Right lobe of liver (tissue), 6 donors: ENCODE measurements at regions not wholly inside any gene's neighbourhood (a gene's known extent, or its start where the extent isn't known, plus 50 kb on each side); places are given as distances from the start of the nearest gene placed in this dataset.

Source experiments
- ATAC-seq, 4 donors: fragments of 200-7000 bp; cut with Tn5 transposase; one replicate each; pipeline ENCODE4 v1.9.1; 2020; ENCODE audit warnings: mild to moderate bottlenecking in 4 of 4, moderate library complexity in 4 of 4
- DNase-seq, 3 donors: peaks; one replicate each; pipeline ENCODE4 v3.0.0-alpha.2; 2020
- H3K27ac ChIP-seq, 3 donors: fragments of 200-600 bp; one replicate each; pipeline ENCODE4 v1.8.0; 2022
- H3K27me3 ChIP-seq, 2 donors: fragments of 200-600 bp; one replicate each; pipeline ENCODE4 v1.8.0; 2022
- H3K36me3 ChIP-seq, 4 donors: fragments of 200-600 bp; sonication (generic) in 1 of 4; one replicate each; pipeline versions ENCODE4 v1.5.1 to v1.8.0; 2017 to 2022; ENCODE audit warnings: control low read depth in 1 of 4
- H3K4me1 ChIP-seq, 4 donors: fragments of 200-600 bp; sonication (generic) in 1 of 4; one replicate each; pipeline versions ENCODE4 v1.5.1 to v1.8.0; 2017 to 2022; ENCODE audit warnings: control low read depth in 1 of 4
- H3K4me3 ChIP-seq, 3 donors: fragments of 200-600 bp; one replicate each; pipeline ENCODE4 v1.8.0; 2022
- H3K9me3 ChIP-seq, 4 donors: fragments of 200-600 bp; sonication (generic) in 1 of 4; one replicate each; pipeline versions ENCODE4 v1.5.1 to v1.8.0; 2017 to 2022; ENCODE audit warnings: control low read depth in 1 of 4
- POLR2A ChIP-seq: fragments of 450-650 bp; IDR thresholded peaks from one replicate; pipeline ENCODE4 v1.6.1; 2017; ENCODE audit warnings: antibody characterized with exemption, mild to moderate bottlenecking
- WGBS: methylation state at CpG from one replicate; pipeline ENCODE4 v1.1.6; 2018; ENCODE audit warnings: low coverage, low lambda C conversion rate; ENCODE audit not compliant: insufficient coverage; ENCODE audit errors: missing lambda C conversion rate; 5-methylcytosine and 5-hydroxymethylcytosine counted together
- intact Hi-C, 2 donors: fragments of 100-400 bp; cut with DNase I; formaldehyde crosslinking; loops; one replicate each; pipeline versions ENCODE4 v1.11.2 to v1.14.1; 2022
- TF ChIP-seq, protein P1 (sequence below), 4 donors: fragments of 200-600 bp in 3 of 4; fragments of 450-650 bp in 1 of 4; IDR thresholded peaks; one replicate each; pipeline versions ENCODE4 v1.5.1 to v1.8.0; 2016 to 2022; ENCODE audit warnings: antibody characterized with exemption in 4 of 4, mild to moderate bottlenecking in 2 of 4
- donor health status: DM: no; HTN: yes; CAD: no.
- donor health status: DM: no; HTN: no; CAD: no.
- donor health status: DM: no; HTN: no; CAD: no.
- donor health status: DM: no; HTN: yes; CAD: no.
- donor health status: DM: no; HTN: yes; CAD: no.

DNA sequence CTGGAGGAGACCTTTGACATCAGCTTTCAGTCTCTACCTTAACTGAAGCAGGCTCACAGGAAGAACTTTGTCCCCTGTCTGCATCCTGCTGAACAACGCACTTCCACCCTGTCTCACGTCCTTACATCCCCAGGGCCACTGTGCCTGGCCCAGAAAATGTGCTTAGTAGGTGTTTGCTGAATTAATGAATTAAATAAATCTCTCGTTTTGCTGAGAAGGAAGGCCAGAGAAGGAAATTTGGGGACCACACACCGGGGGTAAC is 54.3 kb upstream of the CREB3L1 start:
- no peak overlapping the region for H3K4me3 ChIP-seq
- WGBS: 53% methylated on average over 4 of the region's 4 CpGs
- peak in 1 of 4 donors; percentile 26 for ATAC-seq
- H3K9me3 ChIP-seq: no peaks in the 10 kb centered on the region
- H3K27ac ChIP-seq: no peak overlapping the region
- TF ChIP-seq POLR2A: no peak
- TF ChIP-seq, protein P1, sequence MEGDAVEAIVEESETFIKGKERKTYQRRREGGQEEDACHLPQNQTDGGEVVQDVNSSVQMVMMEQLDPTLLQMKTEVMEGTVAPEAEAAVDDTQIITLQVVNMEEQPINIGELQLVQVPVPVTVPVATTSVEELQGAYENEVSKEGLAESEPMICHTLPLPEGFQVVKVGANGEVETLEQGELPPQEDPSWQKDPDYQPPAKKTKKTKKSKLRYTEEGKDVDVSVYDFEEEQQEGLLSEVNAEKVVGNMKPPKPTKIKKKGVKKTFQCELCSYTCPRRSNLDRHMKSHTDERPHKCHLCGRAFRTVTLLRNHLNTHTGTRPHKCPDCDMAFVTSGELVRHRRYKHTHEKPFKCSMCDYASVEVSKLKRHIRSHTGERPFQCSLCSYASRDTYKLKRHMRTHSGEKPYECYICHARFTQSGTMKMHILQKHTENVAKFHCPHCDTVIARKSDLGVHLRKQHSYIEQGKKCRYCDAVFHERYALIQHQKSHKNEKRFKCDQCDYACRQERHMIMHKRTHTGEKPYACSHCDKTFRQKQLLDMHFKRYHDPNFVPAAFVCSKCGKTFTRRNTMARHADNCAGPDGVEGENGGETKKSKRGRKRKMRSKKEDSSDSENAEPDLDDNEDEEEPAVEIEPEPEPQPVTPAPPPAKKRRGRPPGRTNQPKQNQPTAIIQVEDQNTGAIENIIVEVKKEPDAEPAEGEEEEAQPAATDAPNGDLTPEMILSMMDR (IDR thresholded peaks at IDR 0.05): no peak
- H3K27me3 ChIP-seq: no peaks in the 10 kb centered on the region
- H3K36me3 ChIP-seq: no peaks in the 10 kb centered on the region
- H3K4me1 ChIP-seq: no peaks in the 10 kb centered on the region
- no peak for DNase-seq
- intact Hi-C loops: no loop called here

DNA sequence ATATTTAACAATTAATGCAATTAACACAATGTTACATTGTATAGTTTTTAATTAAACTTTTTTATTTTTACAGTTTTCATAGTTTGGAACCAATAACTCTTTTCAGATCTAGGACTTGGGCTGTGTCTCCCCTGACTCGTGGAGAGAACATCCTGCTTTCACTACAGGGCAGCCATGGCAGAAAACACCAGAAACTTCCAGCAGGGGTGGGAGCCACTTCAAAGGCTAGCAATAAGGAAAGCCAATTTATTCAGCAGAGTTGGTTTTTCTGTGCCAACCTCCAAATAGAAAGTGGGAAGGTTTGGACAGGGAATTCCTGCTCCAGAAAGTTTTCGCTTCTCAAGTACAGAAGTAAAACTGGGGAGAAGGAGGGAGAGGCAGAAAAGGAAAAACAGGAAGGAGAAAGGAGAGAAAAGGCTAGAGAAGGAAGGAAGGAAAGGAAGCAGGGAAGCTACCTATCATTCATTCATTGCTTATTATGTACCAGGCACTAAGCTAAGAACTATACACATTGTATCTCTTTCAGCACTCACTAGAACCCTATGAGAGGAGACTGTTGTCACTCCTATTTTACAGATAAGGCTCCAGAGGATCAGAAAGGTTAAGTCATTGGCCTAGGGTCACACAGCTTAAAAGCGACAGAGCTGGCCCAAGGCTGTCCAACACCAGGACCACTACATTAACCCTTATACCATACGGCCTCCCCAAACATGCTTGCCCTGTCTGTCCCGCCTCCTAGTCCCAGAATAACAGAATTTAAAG is 54.8 kb upstream of the CREB3L1 start:
- no peaks in the 10 kb centered on the region for H3K4me1 ChIP-seq
- no peak overlapping the region for H3K4me3 ChIP-seq
- 43% methylated on average over 5 of the region's 5 CpGs for WGBS
- intact Hi-C loops: no loop called here
- no peaks in the 10 kb centered on the region for H3K27me3 ChIP-seq
- no peaks in the 10 kb centered on the region for H3K9me3 ChIP-seq
- TF ChIP-seq, protein P1 (IDR thresholded peaks at IDR 0.05): no peak
- ATAC-seq (peak in 1 of 4 donors; percentile 28), DNase-seq (no peak)
- H3K36me3 ChIP-seq: no peaks in the 10 kb centered on the region
- no peak overlapping the region for H3K27ac ChIP-seq

DNA sequence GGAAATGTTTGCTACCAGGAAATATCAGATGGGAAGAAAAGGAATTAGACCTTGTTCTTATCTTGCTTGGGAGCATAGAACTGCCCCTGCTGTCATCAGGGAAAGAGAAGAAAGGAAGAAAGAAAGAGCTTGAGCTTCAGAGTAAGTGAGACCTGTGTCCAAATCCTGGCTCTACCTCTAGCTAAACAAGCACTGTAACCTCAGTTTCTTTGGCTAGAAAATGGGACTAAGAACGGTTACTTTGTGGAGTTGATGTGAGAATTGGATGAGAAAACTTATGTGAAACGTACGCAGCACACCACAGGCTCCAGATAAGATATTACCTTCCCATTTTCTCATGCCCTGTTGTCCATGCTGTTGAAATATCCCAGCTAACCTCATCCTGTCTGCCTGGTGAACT is 57.1 kb upstream of the CREB3L1 start:
- Histone ChIP-seq H3K4me3 (no peak overlapping the region), H3K36me3 (no peaks in the 10 kb centered on the region), H3K4me1 (no peaks in the 10 kb centered on the region), H3K9me3 (no peaks in the 10 kb centered on the region), H3K27ac (no peak overlapping the region), H3K27me3 (no peaks in the 10 kb centered on the region)
- DNase-seq: no peak
- intact Hi-C loops: no loop called here
- TF ChIP-seq, protein P1 (IDR thresholded peaks at IDR 0.05): no peak
- TF ChIP-seq POLR2A: no peak
- ATAC-seq: no peak
- WGBS: 82% methylated on average over 3 of the region's 3 CpGs

DNA sequence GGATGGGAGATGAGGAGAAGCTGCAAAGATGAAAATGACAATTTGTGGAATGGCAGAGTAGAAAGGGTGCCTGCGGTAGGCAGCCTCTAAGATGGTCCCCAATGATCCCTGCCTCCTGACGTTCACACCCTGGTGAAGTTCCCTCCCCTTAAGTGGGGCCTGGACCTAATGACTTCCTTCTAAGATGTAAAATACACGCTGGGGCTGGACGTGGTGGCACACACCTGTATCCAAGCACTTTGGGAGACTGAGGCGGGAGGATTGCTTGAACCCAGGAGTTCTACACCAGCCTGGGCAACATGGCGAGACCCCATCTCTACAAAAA is 60.7 kb upstream of the CREB3L1 start:
- Histone ChIP-seq H3K36me3 (no peaks in the 10 kb centered on the region), H3K9me3 (no peaks in the 10 kb centered on the region), H3K27ac (no peak overlapping the region), H3K27me3 (no peaks in the 10 kb centered on the region), H3K4me3 (no peak overlapping the region), H3K4me1 (no peaks in the 10 kb centered on the region)
- DNase-seq: no peak
- TF ChIP-seq, protein P1 (IDR thresholded peaks at IDR 0.05): no peak
- no peak for TF ChIP-seq POLR2A
- 74% methylated on average over 6 of the region's 6 CpGs for WGBS
- intact Hi-C loops: no loop called here
- no peak for ATAC-seq
